ENCODE measurements at regions not wholly inside any gene's neighbourhood (a gene's known extent, or its start where the extent isn't known, plus 50 kb on each side); places are given as distances from the start of the nearest gene placed in this dataset.

- no peak for DNase-seq (ENCODE audit: low read depth)
- no peak overlapping the region for H3K4me3 ChIP-seq (ENCODE audit: low read depth, low read length)
- TF ChIP-seq CTCF (IDR thresholded peaks at IDR 0.05; ENCODE audit: low read depth, low read length, missing control alignments) = no peak
Measured at GRCh38 chr13:84658491-84659358, 776.5 kb upstream of the SLITRK1 start.

GRCh38 chr13:84655677-84656076, 773.4 kb upstream of the SLITRK1 start:
- no peak for DNase-seq (ENCODE audit: low read depth)
- TF ChIP-seq CTCF (IDR thresholded peaks at IDR 0.05; ENCODE audit: low read depth, low read length, missing control alignments) = no peak
- H3K4me3 ChIP-seq (ENCODE audit: low read depth, low read length) = no peak overlapping the region

- no peak for DNase-seq (ENCODE audit: low read depth)
- no peak overlapping the region for H3K4me3 ChIP-seq (ENCODE audit: low read depth, low read length)
- TF ChIP-seq CTCF (IDR thresholded peaks at IDR 0.05; ENCODE audit: low read depth, low read length, missing control alignments) = no peak
Measured at GRCh38 chr13:84654654-84655275, 772.5 kb upstream of the SLITRK1 start.

GRCh38 chr13:84653915-84654534, 771.8 kb upstream of the SLITRK1 start:
- TF ChIP-seq CTCF (IDR thresholded peaks at IDR 0.05; ENCODE audit: low read depth, low read length, missing control alignments) = no peak
- DNase-seq (ENCODE audit: low read depth) = no peak
- H3K4me3 ChIP-seq (ENCODE audit: low read depth, low read length) = no peak overlapping the region

GRCh38 chr13:84651705-84652104, 769.4 kb upstream of the SLITRK1 start:
- no peak for DNase-seq (ENCODE audit: low read depth)
- no peak for TF ChIP-seq CTCF (IDR thresholded peaks at IDR 0.05; ENCODE audit: low read depth, low read length, missing control alignments)
- no peak overlapping the region for H3K4me3 ChIP-seq (ENCODE audit: low read depth, low read length)

GRCh38 chr13:84651288-84651687, 769.0 kb upstream of the SLITRK1 start:
- DNase-seq (ENCODE audit: low read depth) = no peak
- H3K4me3 ChIP-seq (ENCODE audit: low read depth, low read length) = no peak overlapping the region
- no peak for TF ChIP-seq CTCF (IDR thresholded peaks at IDR 0.05; ENCODE audit: low read depth, low read length, missing control alignments)

All from GM12864 (cell line).